ENCODE measurements at regions not wholly inside any gene's neighbourhood (a gene's known extent, or its start where the extent isn't known, plus 50 kb on each side); places are given as distances from the start of the nearest gene placed in this dataset.
A peak's percentile ranks its signal among the peaks of the same experiment; 100 is the strongest.
"Not testable (repeated sequence)": the region's sequence is repeated elsewhere in the genome, so short reads cannot be mapped to it uniquely, and the experiment has no call there.

DNA sequence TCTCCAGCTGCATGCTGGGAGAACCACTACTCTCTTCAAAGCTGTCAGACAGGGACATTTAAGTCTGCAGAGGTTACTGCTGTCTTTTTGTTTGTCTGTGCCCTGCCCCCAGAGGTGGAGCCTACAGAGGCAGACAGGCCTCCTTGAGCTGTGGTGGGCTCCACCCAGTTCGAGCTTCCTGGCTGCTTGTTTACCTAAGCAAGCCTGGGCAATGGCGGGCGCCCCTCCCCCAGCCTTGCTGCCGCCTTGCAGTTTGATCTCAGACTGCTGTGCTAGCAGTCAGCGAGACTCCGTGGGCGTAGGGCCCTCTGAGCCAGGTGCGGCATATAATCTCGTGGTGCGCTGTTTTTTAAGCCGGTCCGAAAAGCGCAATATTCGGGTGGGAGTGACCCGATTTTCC, 215.0 kb downstream of the STIM2 start:
- DNase-seq: not testable (repeated sequence)

DNA sequence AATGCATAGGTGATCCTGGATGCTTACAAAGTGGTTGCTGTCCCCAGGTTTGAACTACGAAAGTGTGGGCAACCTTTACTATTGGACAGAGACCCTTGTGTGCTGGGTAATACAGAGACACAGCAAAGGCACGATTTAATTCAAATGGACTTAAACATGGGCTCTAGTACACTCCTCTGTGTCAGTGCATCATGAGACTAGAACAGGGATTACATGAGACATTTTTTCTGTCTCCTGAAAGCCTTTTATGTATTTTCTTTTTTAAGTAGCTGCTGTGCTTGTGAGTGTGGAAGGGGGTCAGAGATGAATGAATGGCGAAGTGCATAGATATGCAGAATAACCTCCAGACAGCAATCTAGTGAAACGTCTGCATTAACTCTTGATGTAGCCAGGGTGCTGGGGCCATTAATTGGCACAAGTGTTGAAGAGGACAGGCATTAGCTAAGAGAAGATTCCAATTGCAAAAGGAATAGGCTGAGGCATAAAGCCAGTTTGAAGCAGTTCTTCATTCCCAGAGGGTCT, 218.4 kb downstream of the STIM2 start:
- no peak for DNase-seq

DNA sequence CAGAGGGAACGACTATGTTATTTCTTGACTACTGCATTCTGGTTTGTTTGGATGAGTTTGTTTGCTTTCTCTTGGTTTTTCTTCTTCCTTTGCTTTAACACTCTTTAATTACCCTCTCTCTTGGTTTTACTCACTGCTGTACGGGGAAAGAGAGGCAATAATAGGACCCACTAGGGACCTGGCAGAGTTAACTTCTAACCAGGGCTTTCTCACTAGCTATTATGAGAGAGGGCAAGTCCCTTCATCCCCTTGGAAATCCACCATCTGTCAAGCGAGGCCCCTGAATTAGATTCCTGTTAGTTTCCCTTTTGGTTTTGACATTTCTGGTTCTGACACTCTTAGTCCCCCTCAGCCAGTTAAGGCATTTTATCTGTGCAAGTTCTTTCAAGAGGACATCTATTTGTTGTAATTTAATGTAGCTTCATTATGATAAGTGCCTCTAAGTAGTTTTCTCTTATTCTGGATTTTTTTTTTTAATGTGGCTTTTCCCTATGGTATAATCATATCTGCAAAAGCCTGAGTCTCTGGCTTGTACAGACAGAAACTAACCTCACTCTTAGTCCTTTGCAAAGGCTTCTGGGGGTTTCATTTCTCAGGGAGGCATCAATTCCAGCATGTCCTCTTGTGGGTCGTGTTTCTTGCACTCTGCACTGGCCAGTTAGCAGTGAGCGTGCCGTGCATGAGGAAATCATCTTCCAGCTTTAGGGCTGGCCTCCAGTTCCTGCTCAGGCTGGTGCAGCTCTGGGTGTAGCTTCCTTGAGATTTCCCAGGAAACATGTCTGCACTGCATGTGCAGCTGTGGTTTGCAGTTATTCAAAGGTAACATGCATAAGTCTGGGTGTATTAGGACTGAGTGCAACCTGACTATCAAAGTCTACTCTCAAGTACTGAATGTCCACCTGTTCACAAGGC, 221.3 kb downstream of the STIM2 start:
- DNase-seq: no peak

DNA sequence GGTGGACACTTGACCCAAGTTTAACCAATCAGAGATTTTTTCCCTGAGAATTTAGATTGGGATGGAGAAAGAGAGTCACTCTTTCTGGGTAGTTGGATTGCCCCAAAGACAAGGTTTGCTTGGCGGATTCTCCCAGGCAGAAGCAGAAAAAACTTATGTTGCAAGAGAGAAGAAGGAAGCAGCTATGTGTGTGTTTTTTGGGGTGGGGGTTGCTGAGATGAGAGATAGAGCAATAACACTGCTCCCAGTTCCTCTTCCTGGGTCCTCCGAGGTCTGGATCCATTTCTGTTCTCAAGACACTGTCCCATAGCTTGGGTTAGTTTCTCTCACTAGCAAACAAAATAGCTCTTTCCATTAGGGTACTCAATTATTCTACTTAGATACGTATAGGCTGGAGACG, 222.1 kb downstream of the STIM2 start:
- no peak for DNase-seq

GRCh38 chr4:27084685-27085361, 224.2 kb downstream of the STIM2 start:
- no peak for DNase-seq

GRCh38 chr4:27085396-27085795, 224.8 kb downstream of the STIM2 start:
- no peak for DNase-seq

GRCh38 chr4:27087306-27088045, 226.8 kb downstream of the STIM2 start:
- DNase-seq: no peak

DNA sequence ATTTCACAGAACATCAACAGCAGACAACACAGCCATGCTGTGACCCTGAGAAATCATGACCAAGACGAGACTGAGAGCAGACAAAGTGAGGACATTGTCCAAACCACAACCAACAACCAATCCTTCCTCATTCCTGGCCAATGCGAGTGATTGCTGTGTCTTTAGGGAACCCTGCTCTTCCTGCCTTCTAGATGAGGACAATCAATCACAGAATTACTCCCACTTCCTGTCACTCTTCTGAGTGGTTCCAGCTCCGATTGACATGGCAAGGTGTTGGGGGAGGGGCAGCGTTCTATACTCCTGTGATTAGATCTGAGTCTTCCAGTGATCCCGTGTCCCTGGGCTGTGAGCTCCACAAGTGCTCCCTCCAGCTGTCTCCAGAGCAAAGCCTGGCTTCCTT, 227.8 kb downstream of the STIM2 start:
- peak; percentile 4 for DNase-seq

GRCh38 chr4:27089186-27089585, 228.5 kb downstream of the STIM2 start:
- no peak for DNase-seq

DNA sequence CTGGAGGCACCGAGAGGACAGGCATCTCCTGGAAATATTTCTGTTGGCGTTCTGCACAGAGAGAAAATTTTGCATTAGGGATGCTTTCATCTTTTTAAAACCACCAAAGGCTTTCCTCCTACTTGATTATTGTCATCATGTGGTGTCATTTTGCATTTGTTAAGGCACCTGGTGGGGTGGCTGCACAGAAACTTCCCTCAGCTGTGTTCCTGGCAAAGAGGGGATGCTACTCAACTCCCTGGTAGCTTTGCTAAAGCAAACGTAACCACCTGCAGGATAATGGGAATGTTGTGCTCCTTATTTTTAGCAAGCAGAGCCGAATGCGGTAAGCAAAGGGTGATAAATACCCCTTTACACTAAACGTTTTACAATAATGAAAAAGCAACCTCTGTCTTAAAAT, 229.8 kb downstream of the STIM2 start:
- DNase-seq: no peak

GRCh38 chr4:27094224-27094623, 233.6 kb downstream of the STIM2 start:
- DNase-seq: no peak

DNA sequence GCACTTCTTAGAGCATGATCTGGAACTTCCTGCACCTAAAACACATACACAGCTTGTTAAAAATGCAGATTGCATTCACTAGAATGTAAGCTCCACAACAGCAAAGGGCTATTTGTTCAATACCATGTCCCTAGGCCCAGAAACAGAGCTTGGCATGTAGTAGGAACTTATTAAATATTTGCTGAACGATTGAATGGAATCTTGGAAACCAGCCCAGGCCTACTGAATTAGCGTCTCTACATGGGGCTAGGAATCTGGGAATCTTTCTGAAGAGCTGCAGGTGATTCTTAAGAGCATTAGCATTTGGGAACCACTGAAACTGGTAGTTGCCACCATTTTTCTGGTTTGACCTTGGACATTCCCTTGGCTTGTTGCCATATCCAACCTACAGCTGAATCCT, 234.1 kb downstream of the STIM2 start:
- no peak for DNase-seq

- DNase-seq: no peak
Observed at GRCh38 chr4:27096142-27096824, 235.6 kb downstream of the STIM2 start.

DNA sequence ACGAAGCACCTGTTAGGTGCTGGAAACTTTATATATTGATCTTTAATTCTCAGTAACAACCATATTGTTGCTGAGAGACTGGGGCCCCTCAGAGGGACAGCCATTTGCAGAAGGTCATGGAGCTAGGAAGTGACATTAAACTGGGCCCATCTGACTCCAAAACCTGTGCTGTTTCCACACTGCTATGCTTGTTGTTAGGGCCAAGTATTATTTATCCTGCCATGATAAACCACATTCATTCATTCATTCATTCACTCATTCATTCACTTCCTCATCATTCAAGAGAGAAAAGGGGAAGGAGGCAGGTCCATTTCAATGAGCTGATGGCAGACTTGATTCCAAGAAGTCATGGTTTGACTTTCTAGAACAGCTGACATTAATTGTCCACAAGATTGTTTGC, 237.4 kb downstream of the STIM2 start:
- no peak for DNase-seq

DNA sequence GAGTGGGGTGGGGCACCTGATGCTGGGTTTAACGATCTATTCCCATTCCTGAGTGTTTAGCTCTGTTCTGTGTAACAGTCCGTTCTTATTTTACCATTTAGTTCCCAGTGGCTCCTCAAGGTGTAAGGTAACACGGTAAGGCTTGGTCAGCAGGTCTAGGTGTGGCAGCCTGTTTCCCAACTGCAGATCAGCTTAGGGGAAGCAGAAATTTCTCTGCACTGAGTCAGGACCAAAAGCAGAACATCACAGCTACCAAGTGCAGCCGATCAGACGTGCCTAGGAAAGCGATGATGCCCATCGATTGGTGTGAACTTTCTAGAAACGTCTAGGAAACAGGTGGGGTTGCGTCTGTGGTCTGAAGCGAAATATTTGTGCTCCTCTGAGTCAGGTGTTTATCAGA, 240.1 kb downstream of the STIM2 start:
- DNase-seq: no peak

DNA sequence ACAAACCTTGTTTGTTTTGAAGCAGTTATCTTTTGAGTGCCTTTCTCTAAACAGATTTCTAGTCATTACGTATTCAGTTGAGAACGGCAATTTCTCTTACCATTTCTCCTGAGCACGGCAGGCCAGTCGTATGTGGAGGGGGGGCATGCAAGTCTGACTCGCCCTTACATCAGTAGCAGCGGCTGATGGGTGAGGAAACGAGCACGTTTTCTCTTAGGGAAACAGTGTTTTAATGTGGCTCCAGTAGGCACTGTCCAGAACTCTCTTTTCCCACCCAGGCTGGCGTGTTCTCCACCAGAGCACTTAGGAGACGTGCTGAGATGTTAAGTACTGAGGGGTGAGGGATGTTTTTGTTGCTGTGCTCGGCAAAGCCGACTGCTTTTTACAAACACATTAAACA, 240.5 kb downstream of the STIM2 start:
- DNase-seq: no peak

- no peak for DNase-seq
Observed at GRCh38 chr4:27101561-27101960, 240.9 kb downstream of the STIM2 start.

GRCh38 chr4:27111627-27112026, 251.0 kb downstream of the STIM2 start:
- DNase-seq: no peak

DNA sequence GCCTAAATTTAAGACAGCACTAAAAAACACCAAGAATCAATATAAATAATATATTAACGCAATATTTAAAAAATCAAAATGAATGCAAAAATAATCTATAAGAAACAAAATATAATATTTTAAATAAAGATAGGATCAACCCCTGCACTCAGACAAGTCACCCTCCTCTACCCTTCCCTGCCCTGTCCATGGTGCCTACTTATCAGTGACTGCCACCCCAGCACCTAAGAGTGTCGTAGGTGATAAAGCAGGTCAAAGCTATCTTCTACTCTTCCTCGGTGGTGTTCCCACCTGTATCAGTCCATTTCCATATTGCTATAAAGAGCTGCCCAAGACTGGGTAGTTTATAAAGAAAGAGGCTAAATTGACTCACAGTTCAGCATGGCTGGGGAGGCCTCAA, 251.9 kb downstream of the STIM2 start:
- DNase-seq: no peak

DNA sequence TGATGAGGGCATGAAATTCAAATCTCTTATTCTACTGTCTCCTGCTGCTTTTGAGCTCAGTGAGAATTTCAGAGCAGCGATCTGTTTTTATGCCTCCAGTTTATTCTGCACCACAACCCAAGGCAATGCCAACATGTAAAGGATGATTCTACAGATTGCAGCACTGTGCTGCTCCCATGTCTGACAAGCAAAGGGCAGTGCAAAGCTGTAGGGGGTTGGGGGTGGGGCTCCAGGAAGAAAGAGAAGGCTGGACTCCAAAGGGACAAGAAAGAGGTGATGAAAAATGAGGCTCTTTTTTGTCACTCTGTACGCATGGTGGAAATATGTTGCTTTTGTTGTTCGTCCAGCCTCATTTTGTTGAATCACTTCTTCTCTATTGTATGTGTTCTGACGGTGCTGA, 254.6 kb downstream of the STIM2 start:
- no peak for DNase-seq

- no peak for DNase-seq
Observed at GRCh38 chr4:27117453-27117852, 256.8 kb downstream of the STIM2 start.

DNA sequence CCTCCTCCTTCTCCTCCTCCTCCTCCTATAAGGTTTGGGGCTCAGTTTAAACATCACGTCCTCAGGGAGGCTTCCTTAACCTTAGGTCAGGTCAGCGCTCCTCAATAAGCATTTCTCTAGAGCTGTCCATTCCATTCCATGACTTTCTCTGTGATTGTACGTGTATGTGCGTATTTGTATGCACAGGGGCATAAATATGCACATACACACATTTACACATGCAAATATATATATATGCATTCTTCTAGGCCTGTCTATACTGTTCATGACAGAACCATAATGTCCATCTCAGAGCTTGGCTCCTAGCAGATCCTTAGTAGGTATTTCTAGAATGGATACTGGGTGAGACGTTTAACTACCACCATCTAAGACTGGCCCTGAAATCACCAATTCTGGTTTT, 258.6 kb downstream of the STIM2 start:
- no peak for DNase-seq

GRCh38 chr4:27121830-27122229, 261.2 kb downstream of the STIM2 start:
- DNase-seq: no peak
